ENCODE measurements at regions not wholly inside any gene's neighbourhood (a gene's known extent, or its start where the extent isn't known, plus 50 kb on each side); places are given as distances from the start of the nearest gene placed in this dataset.

GRCh38 chr1:39102537-39103327 is 76.6 kb downstream of the NDUFS5 start:
- in situ Hi-C loops (cut with MboI), result loop anchor here (5.0 kb wide), 2 partner anchors 80 to 160 kb away; no protein-coding TSS in a partner anchor
- H3K9ac ChIP-seq (ENCODE audit: insufficient read depth in 1 of 2, low read depth in 2 of 2, low read length in 2 of 2), result no peak overlapping the region
- TF ChIP-seq KLF6 (CRISPR knock-in tag; IDR thresholded peaks at IDR 0.05; ENCODE audit: borderline replicate concordance) (0 out of 2 replicates have a peak, but pooled peaks have one; percentile 41), STAG1 (CRISPR knock-in tag; IDR thresholded peaks at IDR 0.05; ENCODE audit: borderline replicate concordance) (peak; percentile 5; the same call in 1 of the 2 replicates), MCM2 (IDR thresholded peaks at IDR 0.05; ENCODE audit: low read depth) (no peak), E2F8 (IDR thresholded peaks at IDR 0.05; ENCODE audit: low read depth, partially characterized antibody) (peak; percentile 19), TCF15 (CRISPR knock-in tag; IDR thresholded peaks at IDR 0.05) (no peak), RCOR1 (IDR thresholded peaks at IDR 0.05; ENCODE audit: borderline replicate concordance in 1 of 2, low read depth in 2 of 2, low read length in 2 of 2) (0 out of 4 replicates have a peak, but pooled peaks of 1 of the 2 experiments have one; percentile 42), DACH1 (IDR thresholded peaks at IDR 0.05; ENCODE audit: partially characterized antibody) (no peak), NBN (IDR thresholded peaks at IDR 0.05; ENCODE audit: low read depth) (0 out of 2 replicates have a peak, but pooled peaks have one; percentile 19), MTA3 (IDR thresholded peaks at IDR 0.05; ENCODE audit: borderline replicate concordance) (no peak), ZNF431 (CRISPR knock-in tag; IDR thresholded peaks at IDR 0.05) (no peak), ZNF165 (CRISPR knock-in tag; IDR thresholded peaks at IDR 0.05; ENCODE audit: borderline replicate concordance) (no peak), POLR2B (IDR thresholded peaks at IDR 0.05; ENCODE audit: low read depth, partially characterized antibody) (no peak)

More at GRCh38 chr1:39102537-39103327, 76.6 kb downstream of the NDUFS5 start:
- H3K27me3 ChIP-seq (ENCODE audit: control insufficient read depth in 2 of 2, insufficient read depth in 2 of 2, low read length in 2 of 2), result no peaks in the 10 kb centered on the region
- BruUV-seq (replicated peaks), result no TSS peak
- no peaks in the 10 kb centered on the region for H3K9me3 ChIP-seq (replicated peaks; ENCODE audit: control insufficient read depth, insufficient read depth, low read depth, low read length)
- no peak overlapping the region for H3K4me3 ChIP-seq
- ATAC-seq, result peak; percentile 66
- H3K9me1 ChIP-seq (ENCODE audit: control insufficient read depth, insufficient read depth, low read length), result no peaks in the 10 kb centered on the region
- H2AFZ ChIP-seq (ENCODE audit: low read depth, low read length), result peak overlapping the region; percentile 29
- intact Hi-C loops (cut with micrococcal nuclease), result loop anchor here (1.0 to 10.0 kb wide), 7 partner anchors 30 to 612 kb away; no protein-coding TSS in a partner anchor
- peaks cover 20% of the 10 kb centered on the region for H3K79me2 ChIP-seq (ENCODE audit: control insufficient read depth, insufficient read depth, low read length)
- 27% methylated on average over 11 of the region's 11 CpGs for WGBS (ENCODE audit: insufficient coverage, low coverage, missing lambda C conversion rate)
- FAIRE-seq, result peak; percentile 83
- no peaks in the 10 kb centered on the region for H4K20me1 ChIP-seq (replicated peaks; ENCODE audit: control insufficient read depth, insufficient read depth, low read length)
- ChIA-PET POLR2A (interaction anchor here (0.6 to 1.1 kb wide), 2 partner anchors 14 to 18 kb away, joined by 3 read pairs; no protein-coding TSS in a partner anchor), CTCF (ENCODE audit: low intra/inter-chr PET ratio) (interaction anchor here (0.6 to 2.9 kb wide), 6 partner anchors 10 to 157 kb away, joined by 3 to 24 read pairs (median 10); no protein-coding TSS in a partner anchor)
- peak; percentile 66 to 79 (median 72) for DNase-seq (ENCODE audit: extremely low read depth in 1 of 4, low spot score in 3 of 4)
- no peak overlapping the region; the same call in 1 of the 2 replicates for H3K4me2 ChIP-seq (ENCODE audit: insufficient read depth, low read length)
- no peaks in the 10 kb centered on the region for H3K36me3 ChIP-seq (ENCODE audit: control insufficient read depth, insufficient read depth, low read length)
- H3K27ac ChIP-seq (ENCODE audit: extremely low read depth, low read depth, low read length), result peak overlapping the region; percentile 4; the same call in 1 of the 3 replicates
- H3K4me1 ChIP-seq (replicated peaks in 1 of 2; ENCODE audit: control insufficient read depth in 2 of 2, insufficient read depth in 2 of 2, low read length in 2 of 2), result peaks cover 22 to 37% of the 10 kb centered on the region in 2 experiments
